Testis (tissue), 2 donors: ENCODE measurements at regions not wholly inside any gene's neighbourhood (a gene's known extent, or its start where the extent isn't known, plus 50 kb on each side); places are given as distances from the start of the nearest gene placed in this dataset.

ENCODE experiments used
- CTCF ChIP-seq, 3 experiments: fragments of 450-650 bp in 2 of 3; fragments of 200-600 bp in 1 of 3; sonication (generic) in 1 of 3; IDR thresholded peaks; one replicate each; pipeline ENCODE4 v1.5.1; 2016 to 2019; ENCODE audit warnings: antibody characterized with exemption in 3 of 3, mild to moderate bottlenecking in 2 of 3, moderate library complexity in 1 of 3
- POLR2A ChIP-seq: fragments of 450-650 bp; IDR thresholded peaks from one replicate; pipeline ENCODE4 v1.6.1; 2017; ENCODE audit warnings: antibody characterized with exemption, mild to moderate bottlenecking, moderate library complexity

GRCh38 chr6:122028933-122029522, 370.4 kb upstream of the HSF2 start:
- TF ChIP-seq CTCF (IDR thresholded peaks at IDR 0.05): no peak
- TF ChIP-seq POLR2A: no peak
